ENCODE measurements at regions not wholly inside any gene's neighbourhood (a gene's known extent, or its start where the extent isn't known, plus 50 kb on each side); places are given as distances from the start of the nearest gene placed in this dataset.
"Not testable (repeated sequence)": the region's sequence is repeated elsewhere in the genome, so short reads cannot be mapped to it uniquely, and the experiment has no call there.

GRCh38 chr10:45122180-45122860, 121.6 kb downstream of the ZNF22 start:
- not testable (repeated sequence) for DNase-seq

DNA sequence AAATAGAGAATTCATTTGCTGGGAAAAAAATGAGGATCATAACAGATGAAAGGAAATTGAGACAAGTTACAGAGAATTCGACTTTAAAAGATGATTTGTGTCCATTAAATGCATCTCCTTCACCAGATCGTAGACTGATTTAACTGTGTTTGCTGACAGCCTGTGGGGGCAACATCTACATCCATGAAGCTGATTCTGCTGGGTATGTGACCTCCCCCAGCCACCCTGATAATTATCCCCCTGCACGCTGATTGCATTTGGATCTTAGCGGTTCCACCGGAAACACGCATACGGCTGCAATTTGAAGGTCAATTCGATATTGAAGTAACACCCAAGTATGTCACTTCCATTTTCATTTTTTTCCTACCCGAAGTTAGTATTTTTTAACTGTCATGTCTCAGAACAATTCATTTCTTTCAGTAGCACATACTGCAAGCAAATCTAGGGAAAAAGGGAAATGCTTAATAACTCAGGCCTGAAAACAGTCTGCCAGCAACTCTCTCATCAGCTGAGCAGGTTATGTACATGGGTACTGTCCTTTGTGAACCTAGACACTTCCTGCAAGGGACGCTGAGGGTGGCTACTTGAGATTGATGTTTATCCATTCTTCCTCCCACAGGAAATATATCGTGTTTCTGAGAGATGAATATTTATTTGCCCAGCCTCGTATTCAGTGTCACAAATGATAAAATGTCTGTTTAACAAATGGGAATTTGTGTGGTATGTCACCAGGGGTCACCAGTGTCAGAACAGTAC, 134.9 kb downstream of the ZNF22 start:
- no peak for DNase-seq

GRCh38 chr10:45136256-45136655, 135.5 kb downstream of the ZNF22 start:
- DNase-seq = no peak

DNA sequence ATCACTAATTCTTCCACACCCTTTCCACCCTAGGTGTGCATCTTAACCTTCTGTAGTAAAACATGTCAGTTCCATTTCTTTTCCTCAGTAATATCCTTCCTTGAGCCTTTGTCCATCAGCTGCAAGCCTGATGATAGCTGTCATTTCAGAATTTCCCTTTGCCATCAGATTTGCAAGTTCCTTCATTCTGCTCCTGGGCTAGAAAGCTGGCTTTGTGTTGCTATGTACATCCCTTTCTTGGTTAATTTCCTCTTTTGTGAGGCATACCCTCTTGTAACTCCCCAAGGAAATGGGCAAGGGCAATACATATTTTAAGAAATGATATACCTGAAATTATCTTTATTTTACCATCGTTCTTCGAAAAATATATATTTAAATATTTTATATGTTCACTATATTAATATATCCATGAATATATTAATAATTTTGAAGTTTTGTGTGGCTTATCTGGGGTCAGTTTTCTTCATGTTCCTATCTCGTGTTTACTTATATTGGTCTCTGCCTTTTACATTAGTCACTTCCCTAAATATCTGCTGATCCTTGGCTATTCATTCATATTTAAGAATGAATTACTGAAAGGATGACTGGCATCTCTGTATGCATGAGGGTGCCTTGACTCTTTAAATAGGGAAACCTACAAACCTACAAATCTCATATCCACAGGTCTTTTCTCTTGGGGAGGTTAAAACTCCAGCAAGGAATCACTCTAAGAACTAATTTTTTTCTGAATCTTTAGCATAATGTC, 143.8 kb downstream of the ZNF22 start:
- DNase-seq = no peak

DNA sequence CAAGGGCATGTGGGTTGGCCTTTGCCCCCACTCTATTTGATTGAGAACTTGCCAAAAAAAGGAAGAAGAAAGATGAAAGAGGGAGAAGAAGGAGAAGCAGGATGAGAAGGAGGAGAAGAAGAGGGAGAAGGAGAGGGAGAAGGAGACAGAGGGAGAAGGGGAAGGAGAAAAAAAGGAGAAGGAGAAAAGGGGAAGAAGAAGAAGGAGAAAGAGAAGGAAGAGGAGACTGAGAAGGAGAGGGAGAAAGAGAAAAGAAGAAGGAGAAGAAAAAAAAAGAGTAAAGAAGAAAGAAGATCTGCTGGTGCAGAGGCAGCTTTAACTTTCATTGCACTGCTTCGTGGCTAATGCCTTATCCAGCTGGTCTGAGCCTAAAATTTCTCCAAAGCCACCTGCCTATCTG, 144.4 kb downstream of the ZNF22 start:
- DNase-seq = not testable (repeated sequence)

GRCh38 chr10:45147000-45147399, 146.3 kb downstream of the ZNF22 start:
- no peak for DNase-seq

DNA sequence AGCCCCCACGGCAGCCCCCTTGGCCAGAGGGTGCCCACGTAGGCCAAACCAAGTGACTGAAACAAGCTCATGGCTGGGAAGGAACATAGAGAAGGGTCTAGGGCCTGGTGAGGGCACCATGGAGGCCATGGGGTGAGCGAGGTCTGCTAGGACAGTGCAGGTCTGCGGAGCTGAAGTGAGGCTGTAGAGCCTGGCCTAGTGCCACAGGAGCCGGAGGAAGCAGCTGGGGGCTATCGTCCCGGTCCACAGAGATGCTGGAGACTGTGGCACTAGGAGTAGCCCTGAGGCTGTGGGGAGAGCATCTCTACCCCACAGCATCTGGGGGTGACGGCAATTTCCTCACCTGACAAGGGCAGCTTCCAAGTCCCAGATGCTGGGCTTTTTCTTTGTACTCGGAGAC, 150.3 kb downstream of the ZNF22 start:
- DNase-seq = no peak

DNA sequence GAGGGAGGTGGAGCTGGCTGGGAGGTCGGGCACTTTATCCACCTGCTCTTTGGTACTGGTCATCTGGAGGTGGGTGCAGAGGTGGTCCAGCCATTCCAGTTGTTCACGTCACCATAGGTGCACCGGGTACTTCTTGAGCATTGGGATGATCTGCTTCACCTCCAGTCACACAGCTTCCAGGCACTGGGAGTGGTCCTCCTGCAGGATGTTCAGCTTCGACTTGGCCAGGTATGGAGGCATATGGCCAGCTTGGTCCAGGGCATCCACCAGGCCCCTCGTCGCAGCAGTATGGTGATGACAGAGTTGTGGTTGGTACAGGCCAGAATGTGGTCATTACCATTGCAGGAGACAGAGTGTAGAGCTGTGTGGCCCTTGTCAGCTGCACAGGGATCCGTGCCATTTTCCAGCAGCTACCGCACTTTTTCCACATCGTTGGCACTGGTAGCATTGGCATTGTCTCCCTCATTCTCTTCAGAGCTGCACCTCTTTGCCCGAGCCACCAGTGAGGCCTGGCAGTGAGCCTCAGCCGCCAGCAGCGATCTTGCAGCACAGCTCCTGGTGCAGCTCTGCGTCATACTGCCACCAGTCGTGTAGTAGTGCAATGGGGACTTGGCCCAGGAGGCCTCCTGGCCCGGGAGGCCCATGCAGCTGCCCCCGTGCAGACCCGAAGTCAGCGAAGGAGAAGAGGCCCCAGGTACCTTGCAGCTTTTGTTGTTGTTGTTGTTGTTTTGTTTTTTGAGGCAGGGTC, 150.9 kb downstream of the ZNF22 start:
- no peak for DNase-seq

DNA sequence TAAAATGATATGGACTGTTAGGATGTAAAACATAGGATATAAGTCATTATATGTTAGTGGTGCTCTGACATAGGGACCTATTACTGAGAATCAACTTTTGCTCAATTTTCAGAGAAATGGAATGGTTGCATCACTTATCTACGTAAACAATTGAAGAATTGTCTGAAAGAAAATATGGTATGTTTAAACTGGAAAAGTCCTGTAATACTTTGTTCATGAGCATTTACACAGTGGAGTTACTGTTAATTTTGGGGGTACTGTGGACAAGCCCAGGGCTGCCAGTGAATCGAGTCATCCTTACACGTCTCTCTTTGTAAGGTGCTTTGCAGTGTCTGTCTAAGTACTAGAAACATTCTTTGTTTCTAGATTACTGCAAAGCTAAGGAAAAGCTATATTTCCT, 152.0 kb downstream of the ZNF22 start:
- DNase-seq = no peak

- DNase-seq = no peak
Observed at GRCh38 chr10:45154502-45154901, 153.8 kb downstream of the ZNF22 start.

DNA sequence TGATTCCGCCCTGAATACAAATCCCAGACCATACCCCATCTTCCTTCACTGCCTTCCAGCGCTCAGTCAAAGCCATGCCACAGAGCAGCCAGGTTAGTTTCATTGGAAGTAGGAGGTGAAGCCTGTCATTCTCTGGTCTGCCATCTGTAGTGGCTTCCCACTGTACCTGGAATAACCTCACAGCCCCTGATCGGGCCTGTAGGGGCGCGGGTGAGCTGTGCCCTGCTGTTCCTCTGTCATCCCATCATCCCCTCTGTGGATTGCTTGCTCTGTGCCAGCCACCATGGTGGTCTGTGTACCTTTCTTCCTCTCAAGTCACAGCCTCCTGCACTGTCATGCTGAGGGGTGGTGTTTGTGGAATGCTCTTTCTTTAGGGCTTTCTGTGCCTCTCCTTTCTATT, 155.1 kb downstream of the ZNF22 start:
- DNase-seq = no peak

GRCh38 chr10:45160271-45160670, 155.1 kb downstream of the OR13A1 start:
- no peak for DNase-seq

DNA sequence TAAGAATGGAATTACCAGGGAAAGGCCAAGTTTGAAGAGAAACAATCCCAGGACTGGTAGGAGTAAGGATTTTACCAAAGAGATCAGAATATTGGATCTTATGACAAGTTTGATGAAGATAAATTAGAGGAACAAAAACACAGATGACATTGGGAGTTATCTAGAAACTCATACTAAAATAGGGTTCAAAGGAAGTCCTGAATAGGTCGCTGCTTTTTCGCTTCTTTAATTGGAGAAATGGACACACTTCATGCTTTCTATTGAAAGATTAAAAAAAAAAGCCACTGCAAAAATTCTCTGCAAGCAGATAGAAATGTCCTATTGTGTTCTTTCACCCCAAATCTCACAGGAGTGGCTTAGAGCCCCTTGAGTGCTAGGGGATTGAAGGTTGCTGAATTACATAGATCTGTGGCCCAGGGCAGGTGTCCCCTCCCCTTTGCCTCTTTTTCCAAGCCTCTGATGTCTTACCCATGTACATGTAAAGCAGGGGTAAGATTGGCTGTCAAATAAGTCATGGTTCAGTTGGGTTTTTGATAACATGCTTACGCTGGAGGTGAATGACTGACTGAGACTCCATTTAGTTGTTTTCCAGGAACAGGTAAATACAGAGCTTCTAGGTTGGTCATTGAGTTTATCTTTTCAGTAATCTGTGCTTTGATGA, 152.0 kb downstream of the OR13A1 start:
- DNase-seq = no peak

- DNase-seq = not testable (repeated sequence)
Observed at GRCh38 chr10:45175520-45176118, 139.8 kb downstream of the OR13A1 start.

DNA sequence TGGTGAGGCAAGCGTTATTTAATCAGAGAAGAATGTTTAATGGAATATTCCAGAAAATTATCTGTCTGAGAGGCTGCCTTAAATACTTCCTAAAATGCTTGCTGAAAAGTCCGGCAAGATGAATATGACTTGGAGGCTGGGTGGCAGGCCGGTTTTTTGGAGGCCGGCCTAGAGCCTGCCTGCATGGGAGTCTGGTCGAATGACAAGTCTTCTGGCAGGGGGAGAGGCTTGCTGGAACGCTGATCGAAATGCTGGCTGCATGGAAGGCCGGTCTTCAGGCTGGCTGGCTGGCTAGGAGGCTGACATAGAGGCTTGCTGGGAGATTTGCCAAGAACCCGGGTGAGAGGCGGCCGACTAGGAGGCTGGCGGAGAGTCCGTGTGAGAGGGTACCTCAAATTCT, 135.7 kb downstream of the OR13A1 start:
- no peak for DNase-seq

DNA sequence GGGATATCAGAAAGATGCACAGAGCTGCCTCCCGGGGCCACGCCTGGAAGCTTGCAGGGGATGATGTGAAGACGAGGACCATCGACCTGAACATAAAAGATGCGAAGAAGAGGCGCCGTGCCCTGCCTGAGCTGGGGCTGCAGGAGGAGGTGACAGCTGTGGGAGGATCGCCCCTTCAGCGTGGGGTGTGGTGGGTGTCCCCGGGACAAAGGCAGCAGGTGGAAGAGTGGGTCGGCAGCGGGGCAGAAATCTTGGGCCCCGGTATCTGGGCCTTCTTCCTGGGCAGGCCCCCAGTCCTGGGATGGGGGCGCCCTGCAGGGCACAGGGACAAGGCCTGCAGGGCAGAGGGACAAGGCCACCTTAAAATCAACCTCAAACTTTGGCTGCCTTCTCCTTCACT, 134.9 kb downstream of the OR13A1 start:
- no peak for DNase-seq

- no peak for DNase-seq
Observed at GRCh38 chr10:45180946-45181875, 134.2 kb downstream of the OR13A1 start.

- DNase-seq = no peak
Observed at GRCh38 chr10:45183174-45183573, 132.2 kb downstream of the OR13A1 start.

DNA sequence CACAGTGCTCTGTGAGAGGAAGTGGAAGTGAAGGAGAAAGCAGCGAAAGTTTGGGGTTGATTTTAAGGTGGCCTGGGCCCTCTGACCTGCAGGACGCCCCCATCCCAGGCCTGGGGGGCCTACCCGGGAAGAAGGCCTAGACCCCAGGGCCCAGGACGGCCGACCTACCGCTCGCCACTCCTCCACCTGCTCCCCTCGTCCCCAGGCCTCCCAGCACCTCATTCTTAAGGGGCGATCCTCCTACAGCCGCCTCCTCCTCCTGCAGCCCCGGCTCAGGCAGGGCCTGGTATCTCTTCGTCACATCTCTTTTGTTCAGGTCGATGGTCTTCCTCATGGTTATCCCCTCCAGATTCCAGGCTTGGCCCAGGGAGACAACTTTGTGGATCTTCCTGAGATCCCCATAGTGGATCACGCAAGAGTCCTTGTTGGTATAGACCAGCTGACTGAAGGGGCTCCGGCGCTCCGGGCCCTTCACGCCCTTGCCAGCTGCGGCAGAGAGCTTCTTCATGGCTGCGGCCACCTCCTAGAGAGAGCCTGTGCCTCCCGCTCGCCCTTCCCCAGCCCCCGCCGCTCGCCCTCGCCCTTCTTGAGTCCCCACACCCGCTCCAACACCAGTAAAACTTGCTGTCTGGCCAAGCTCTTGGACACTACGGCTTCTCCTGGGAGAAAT, 117.5 kb downstream of the OR13A1 start:
- DNase-seq = no peak

DNA sequence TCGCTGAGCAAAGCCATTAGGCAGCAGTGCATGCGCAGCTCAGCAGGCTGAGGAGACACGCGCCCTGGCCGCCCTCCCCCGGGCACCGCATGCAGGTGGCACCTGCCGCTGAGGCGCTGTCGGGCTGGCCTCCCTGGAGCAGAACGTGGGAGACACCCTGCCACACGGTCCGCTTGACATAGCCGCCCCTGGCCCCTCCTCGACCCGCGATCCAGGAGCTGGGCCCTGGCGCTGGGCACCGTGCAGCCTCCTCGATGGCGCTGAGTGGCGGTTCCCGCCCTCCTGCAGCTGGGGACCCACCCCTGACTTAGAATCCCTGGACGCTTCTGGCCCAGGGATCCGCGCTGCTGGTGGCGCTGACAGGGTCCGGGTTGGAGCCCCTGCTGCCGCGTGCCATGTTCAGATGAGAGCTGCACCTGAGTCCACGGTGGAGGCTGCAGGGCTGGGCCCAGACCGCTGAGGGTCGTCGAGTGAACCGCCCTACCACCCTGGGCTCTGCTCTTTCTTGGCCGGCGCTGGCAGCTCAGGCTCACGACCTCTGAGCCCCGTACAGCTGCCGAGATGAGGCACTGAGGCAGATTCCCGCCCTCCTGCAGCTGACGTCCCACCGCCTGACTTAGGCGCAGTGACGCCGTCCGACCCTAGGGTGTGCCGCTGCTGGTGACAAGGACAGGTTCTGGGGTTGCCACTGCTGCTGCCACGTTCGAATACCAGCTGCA, 116.8 kb downstream of the OR13A1 start:
- no peak for DNase-seq

Measured in NCI-H510A (cell line).